Thoracic aorta (tissue), 2 donors: ENCODE measurements at regions not wholly inside any gene's neighbourhood (a gene's known extent, or its start where the extent isn't known, plus 50 kb on each side); places are given as distances from the start of the nearest gene placed in this dataset.

Experiments used
- ATAC-seq: fragments of 150-250 bp; one replicate; pipeline ENCODE4 v1.8.0; 2017; ENCODE audit warnings: low read depth; ENCODE audit not compliant: insufficient number of reproducible peaks, low FRiP score
- DNase-seq: peaks from one replicate; pipeline ENCODE4 v3.0.0-alpha.2; 2020; ENCODE audit warnings: low spot score
- H3K27ac ChIP-seq, 2 donors: fragments of 200-600 bp; sonication (generic); 1 replicate in 1 of 2; 2 replicates in 1 of 2; pipeline ENCODE4 v1.5.1; 2016; ENCODE audit warnings: mild to moderate bottlenecking in 2 of 2, moderate library complexity in 2 of 2
- H3K27me3 ChIP-seq: fragments of 200-600 bp; sonication (generic); replicated peaks from 2 replicates; pipeline ENCODE4 v1.6.0; 2016; ENCODE audit warnings: mild to moderate bottlenecking; ENCODE audit not compliant: insufficient read depth
- H3K36me3 ChIP-seq: fragments of 200-600 bp; sonication (generic); one replicate; pipeline ENCODE4 v1.5.1; 2016
- H3K4me1 ChIP-seq, 2 donors: fragments of 200-600 bp; sonication (generic); 1 replicate in 1 of 2; 2 replicates in 1 of 2; pipeline versions ENCODE4 v1.5.1 to v1.6.0; 2016; ENCODE audit warnings: low read depth in 2 of 2, mild to moderate bottlenecking in 1 of 2; ENCODE audit not compliant: control insufficient read depth in 1 of 2
- H3K4me3 ChIP-seq: fragments of 200-600 bp; sonication (generic); 2 replicates; pipeline ENCODE4 v1.5.1; 2016; ENCODE audit warnings: mild to moderate bottlenecking
- H3K9me3 ChIP-seq: fragments of 200-600 bp; sonication (generic); 2 replicates; pipeline ENCODE4 v1.5.1; 2016
- TF ChIP-seq, protein P1 (sequence below): fragments of 200-600 bp; sonication (generic); IDR thresholded peaks from one replicate; pipeline ENCODE4 v1.5.1; 2019; ENCODE audit warnings: antibody characterized with exemption

DNA sequence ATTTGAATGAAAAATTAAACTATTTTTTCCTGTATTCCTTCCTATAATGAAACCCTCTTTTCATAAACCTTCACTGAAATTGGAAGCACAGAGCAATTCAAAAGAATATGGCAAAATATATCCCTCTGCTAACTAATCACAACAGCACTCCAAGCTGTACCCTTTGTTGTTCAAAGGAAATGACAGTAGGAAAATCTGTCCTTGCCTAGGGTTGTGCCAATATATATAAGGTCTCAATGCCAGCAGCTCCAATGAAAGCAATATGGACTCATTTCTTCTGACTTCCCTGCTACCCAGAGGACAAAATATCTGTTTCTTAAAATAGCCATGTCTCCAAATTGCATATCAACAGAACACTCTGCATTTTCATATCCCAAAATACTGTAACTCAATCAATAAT is 373.9 kb upstream of the MC4R start:
- no peaks in the 10 kb centered on the region for H3K27me3 ChIP-seq
- H3K4me3 ChIP-seq, result no peak overlapping the region
- ATAC-seq (no peak), DNase-seq (no peak)
- no peaks in the 10 kb centered on the region for H3K9me3 ChIP-seq
- TF ChIP-seq, protein P1, sequence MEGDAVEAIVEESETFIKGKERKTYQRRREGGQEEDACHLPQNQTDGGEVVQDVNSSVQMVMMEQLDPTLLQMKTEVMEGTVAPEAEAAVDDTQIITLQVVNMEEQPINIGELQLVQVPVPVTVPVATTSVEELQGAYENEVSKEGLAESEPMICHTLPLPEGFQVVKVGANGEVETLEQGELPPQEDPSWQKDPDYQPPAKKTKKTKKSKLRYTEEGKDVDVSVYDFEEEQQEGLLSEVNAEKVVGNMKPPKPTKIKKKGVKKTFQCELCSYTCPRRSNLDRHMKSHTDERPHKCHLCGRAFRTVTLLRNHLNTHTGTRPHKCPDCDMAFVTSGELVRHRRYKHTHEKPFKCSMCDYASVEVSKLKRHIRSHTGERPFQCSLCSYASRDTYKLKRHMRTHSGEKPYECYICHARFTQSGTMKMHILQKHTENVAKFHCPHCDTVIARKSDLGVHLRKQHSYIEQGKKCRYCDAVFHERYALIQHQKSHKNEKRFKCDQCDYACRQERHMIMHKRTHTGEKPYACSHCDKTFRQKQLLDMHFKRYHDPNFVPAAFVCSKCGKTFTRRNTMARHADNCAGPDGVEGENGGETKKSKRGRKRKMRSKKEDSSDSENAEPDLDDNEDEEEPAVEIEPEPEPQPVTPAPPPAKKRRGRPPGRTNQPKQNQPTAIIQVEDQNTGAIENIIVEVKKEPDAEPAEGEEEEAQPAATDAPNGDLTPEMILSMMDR, result no peak
- peaks cover 0 to 5% of the 10 kb centered on the region in 2 donors for H3K4me1 ChIP-seq
- H3K27ac ChIP-seq, result no peak overlapping the region
- H3K36me3 ChIP-seq, result no peaks in the 10 kb centered on the region

DNA sequence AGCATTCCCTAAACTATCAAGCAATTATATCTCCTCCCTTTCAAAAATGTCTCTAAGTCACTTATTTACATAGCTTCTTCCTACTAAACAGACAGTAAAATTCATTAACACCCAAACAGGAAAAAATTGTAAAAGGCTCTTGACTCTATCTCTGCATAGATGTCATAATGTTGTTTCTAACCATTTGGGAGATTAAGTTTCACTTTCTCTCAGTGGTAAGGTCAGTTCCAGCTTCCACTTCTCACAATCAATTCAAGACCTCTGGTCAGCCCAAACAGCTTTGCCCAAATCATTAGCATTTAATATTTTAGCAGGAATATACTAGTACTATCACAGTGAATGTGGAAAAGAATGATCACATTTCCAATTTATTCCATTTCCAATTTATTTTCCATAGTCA is 374.3 kb upstream of the MC4R start:
- Histone ChIP-seq H3K36me3 (no peaks in the 10 kb centered on the region), H3K27me3 (no peaks in the 10 kb centered on the region), H3K4me1 (peaks cover 0 to 5% of the 10 kb centered on the region in 2 donors), H3K9me3 (no peaks in the 10 kb centered on the region), H3K4me3 (no peak overlapping the region), H3K27ac (no peak overlapping the region)
- TF ChIP-seq, protein P1, result no peak
- ATAC-seq (no peak), DNase-seq (no peak)

- H3K27me3 ChIP-seq, result no peaks in the 10 kb centered on the region
- no peak for DNase-seq
- no peak overlapping the region for H3K27ac ChIP-seq
- no peak for ATAC-seq
- no peaks in the 10 kb centered on the region for H3K9me3 ChIP-seq
- TF ChIP-seq, protein P1, result no peak
- no peaks in the 10 kb centered on the region for H3K36me3 ChIP-seq
- H3K4me3 ChIP-seq, result no peak overlapping the region
- no peaks in the 10 kb centered on the region for H3K4me1 ChIP-seq
These were observed 381.2 kb upstream of the MC4R start for GRCh38 chr18:60753753-60754152.

DNA sequence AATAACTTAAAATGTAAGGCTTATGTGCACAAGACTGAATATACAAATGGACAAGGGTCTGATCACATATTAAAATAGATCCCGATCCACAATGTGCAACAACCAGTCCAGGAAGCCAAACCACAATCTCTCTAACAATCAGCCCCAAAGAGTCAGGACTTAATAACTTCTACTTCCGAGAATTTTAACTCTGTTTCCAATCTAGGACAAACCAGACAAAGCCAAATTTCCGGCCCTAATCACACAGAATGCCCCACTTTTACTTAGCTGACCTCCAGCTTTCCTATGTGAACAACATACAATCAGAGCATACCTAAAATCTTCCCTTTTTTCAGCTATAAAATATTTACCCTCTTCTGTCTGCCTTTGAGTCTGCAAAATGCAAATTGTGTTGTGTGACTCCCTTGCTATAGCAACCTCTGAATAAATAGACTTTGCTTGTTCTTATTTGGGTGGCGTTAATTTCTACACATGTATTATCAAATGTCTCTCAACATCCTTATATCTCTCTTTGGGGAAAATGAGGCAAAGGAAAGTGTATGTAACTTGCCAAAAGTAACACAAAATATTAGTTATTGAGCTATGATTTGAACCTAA is 381.9 kb upstream of the MC4R start:
- H3K4me3 ChIP-seq, result no peak overlapping the region
- TF ChIP-seq, protein P1, result no peak
- H3K27me3 ChIP-seq, result no peaks in the 10 kb centered on the region
- H3K36me3 ChIP-seq, result no peaks in the 10 kb centered on the region
- H3K9me3 ChIP-seq, result no peaks in the 10 kb centered on the region
- DNase-seq, result no peak
- no peak for ATAC-seq
- no peak overlapping the region for H3K27ac ChIP-seq
- H3K4me1 ChIP-seq, result no peaks in the 10 kb centered on the region

DNA sequence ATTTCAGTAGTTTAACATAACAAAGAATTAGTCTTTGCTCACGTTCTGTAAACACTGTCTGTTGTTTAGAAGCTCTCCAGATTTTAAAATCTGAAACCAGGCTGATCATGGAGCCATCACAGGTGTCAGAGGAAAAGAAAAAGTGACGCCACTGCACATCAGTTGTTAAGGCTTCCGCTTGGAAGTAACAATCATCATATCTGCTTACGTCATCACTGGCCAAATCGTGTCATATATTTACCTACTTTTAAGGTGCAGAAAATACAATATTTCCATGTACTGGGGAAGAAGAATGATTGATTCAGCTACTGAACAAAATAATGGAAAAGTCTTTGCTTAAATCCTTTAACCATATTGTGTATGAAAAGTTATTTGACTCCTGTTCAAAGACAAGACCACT is 382.6 kb upstream of the MC4R start:
- H3K27me3 ChIP-seq, result no peaks in the 10 kb centered on the region
- H3K27ac ChIP-seq, result no peak overlapping the region
- TF ChIP-seq, protein P1, result no peak
- H3K4me3 ChIP-seq, result no peak overlapping the region
- no peak for DNase-seq
- ATAC-seq, result no peak
- H3K4me1 ChIP-seq, result no peaks in the 10 kb centered on the region
- H3K9me3 ChIP-seq, result no peaks in the 10 kb centered on the region
- H3K36me3 ChIP-seq, result no peaks in the 10 kb centered on the region
